ENCODE measurements at regions not wholly inside any gene's neighbourhood (a gene's known extent, or its start where the extent isn't known, plus 50 kb on each side); places are given as distances from the start of the nearest gene placed in this dataset.
"Not testable (repeated sequence)": the region's sequence is repeated elsewhere in the genome, so short reads cannot be mapped to it uniquely, and the experiment has no call there.

- DNase-seq (ENCODE audit: low read depth in 1 of 2, low spot score in 1 of 2), result no peak
These were observed 568.1 kb upstream of the LRRN3 start for GRCh38 chr7:110522761-110523200.

GRCh38 chr7:110529175-110529574, 561.8 kb upstream of the LRRN3 start:
- no peak for DNase-seq (ENCODE audit: low read depth in 1 of 2, low spot score in 1 of 2)

DNA sequence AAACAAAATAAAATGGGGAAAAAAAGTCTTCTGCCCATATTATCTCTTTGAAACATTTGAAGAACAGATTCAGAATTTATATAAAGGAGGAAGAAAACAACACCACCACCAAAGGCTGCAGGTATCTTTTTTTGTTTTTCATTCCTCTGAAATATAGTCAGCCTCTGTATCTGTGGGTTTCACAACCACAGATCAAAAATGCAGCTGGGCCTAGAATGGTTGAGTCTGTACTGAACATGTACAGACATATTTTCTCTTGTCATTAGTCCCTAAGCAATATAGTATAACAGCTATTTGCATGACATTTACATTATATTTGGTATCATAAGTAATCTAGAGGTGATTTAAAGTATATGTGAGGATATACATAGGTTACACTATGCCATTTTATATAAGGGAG, 559.7 kb upstream of the LRRN3 start:
- no peak for DNase-seq (ENCODE audit: low read depth in 1 of 2, low spot score in 1 of 2)

GRCh38 chr7:110534241-110534931, 556.5 kb upstream of the LRRN3 start:
- no peak for DNase-seq (ENCODE audit: low read depth in 1 of 2, low spot score in 1 of 2)

DNA sequence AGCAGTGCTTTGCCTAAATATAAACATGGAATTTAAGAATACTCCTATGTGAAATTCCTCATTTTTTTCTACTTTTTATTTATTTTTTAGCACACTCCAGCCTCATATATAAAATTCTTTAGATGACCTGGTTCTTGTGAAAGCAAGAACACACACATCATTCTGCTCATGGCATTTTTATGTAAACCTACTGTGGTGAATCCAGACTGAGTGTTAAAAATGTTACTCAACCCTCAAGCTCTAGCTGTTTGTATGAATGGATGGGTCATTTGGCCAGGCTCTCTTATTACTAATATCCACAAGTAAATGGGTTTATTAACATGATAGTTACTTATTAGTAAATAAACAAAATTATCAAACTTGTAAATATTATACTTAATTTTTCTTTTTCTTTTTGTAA, 551.7 kb upstream of the LRRN3 start:
- DNase-seq (ENCODE audit: low read depth in 1 of 2, low spot score in 1 of 2), result no peak

DNA sequence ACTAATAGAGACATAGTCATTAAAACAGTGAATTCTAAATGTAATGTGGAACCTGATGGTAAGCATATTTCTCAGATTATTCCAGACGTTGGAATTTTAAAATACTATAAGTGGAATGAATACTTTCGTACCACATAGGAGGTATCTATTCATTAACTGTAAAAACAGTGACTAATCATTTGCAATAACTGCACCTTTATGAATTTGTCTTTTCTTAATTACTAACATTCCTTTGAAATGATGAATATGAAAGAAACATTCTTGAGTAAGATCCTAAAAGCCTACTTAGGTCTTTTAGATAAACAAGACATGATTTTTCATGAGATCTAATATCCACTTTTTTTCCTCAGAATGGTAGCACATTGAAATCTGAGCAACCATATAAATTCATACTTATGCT, 549.0 kb upstream of the LRRN3 start:
- DNase-seq (ENCODE audit: low read depth in 1 of 2, low spot score in 1 of 2), result no peak

DNA sequence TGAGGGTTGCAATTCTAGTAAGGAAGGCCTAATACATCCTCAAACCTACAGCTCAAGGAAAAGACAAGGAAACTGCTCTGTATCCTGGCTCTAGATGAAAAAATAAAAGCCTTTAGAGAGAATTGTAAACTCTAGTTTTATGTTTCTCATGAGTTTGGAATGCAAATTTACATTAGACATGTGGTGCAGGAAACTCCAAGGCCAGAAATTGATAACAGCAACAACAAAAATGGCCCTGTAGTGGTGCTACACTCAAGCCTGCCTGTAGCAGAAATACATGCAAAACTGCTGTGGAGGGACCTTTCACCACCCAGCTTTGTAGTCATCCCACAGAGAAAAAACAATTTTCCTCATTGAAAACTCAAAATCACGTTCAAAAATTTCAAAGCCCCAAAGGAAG, 546.7 kb upstream of the LRRN3 start:
- DNase-seq (ENCODE audit: low read depth in 1 of 2, low spot score in 1 of 2), result no peak

DNA sequence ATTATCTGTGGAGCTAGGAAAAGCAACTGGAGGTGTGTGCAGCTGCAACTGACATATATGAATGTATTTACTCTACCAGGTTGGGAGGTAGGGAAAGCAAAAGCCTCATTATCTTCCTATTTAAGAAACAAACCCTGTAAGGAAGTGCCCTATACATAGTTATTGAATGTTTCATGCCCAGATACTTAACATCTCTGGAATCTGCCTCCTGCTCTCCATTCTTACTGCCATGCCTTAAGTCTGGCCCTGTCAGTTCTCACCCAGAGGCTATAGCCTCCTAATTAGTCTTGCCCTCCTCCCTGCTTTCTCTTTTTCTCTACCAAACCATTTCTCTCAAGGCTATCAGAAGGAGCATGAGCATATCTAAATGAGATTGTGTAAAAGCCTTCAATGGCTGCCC, 542.6 kb upstream of the LRRN3 start:
- no peak for DNase-seq (ENCODE audit: low read depth in 1 of 2, low spot score in 1 of 2)

GRCh38 chr7:110557136-110557535, 533.8 kb upstream of the LRRN3 start:
- no peak for DNase-seq (ENCODE audit: low read depth in 1 of 2, low spot score in 1 of 2)

DNA sequence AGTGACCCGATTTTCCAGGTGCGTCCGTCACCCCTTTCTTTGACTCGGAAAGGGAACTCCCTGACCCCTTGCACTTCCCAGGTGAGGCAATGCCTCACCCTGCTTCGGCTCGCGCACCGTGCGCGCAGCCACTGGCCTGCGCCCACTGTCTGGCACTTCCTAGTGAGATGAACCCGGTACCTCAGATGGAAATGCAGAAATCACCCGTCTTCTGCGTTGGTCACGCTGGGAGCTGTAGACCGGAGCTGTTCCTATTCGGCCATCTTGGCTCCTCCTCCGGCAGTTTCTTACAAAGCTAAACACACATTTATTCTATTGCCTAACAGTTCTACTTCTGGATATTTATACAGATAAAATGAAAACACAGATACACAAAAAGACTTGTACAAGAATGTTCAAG, 527.6 kb upstream of the LRRN3 start:
- not testable (repeated sequence) for DNase-seq (ENCODE audit: low read depth in 1 of 2, low spot score in 1 of 2)

- no peak for DNase-seq (ENCODE audit: low read depth in 1 of 2, low spot score in 1 of 2)
These were observed 526.7 kb upstream of the LRRN3 start for GRCh38 chr7:110564246-110564645.

- no peak for DNase-seq (ENCODE audit: low read depth in 1 of 2, low spot score in 1 of 2)
These were observed 522.5 kb upstream of the LRRN3 start for GRCh38 chr7:110568388-110568787.

GRCh38 chr7:110568932-110569331, 522.0 kb upstream of the LRRN3 start:
- no peak for DNase-seq (ENCODE audit: low read depth in 1 of 2, low spot score in 1 of 2)

DNA sequence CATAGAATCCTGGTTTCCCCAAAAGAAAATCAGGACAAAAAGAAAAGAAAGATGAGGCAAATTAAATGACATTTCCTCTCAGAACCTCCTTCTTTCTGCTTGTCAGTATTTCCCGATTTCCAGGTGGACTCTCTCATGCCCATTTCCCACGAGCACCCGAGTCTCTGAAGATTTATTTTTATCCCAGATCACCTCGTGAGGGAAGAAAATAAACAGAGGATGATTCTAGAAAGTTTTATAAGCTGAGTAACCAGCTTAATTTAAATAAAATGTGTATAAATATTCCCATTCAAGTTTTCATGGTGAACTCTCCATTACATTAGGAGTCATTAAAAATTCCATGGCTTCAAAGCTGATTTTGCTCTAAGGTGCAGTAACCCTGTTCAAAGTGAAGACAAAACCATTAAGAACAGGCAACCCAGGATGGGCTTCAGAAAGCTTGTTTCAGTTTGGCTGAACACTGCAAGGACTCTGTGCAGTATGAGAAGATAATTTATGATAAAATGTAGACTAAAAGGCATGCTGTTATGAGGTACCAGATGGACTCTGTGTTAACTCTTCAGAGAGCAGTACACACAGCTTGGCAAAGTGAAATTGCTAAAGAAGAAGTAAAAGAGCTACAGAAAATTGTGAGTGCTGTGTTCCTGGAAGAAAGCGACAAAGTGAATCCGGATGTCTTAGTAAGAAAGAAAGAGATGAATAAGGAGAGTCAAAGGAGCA, 521.3 kb upstream of the LRRN3 start:
- DNase-seq (ENCODE audit: low read depth in 1 of 2, low spot score in 1 of 2), result no peak

- no peak for DNase-seq (ENCODE audit: low read depth in 1 of 2, low spot score in 1 of 2)
These were observed 516.9 kb upstream of the LRRN3 start for GRCh38 chr7:110573862-110574528.

- no peak for DNase-seq (ENCODE audit: low read depth in 1 of 2, low spot score in 1 of 2)
These were observed 503.6 kb upstream of the LRRN3 start for GRCh38 chr7:110587294-110587693.

DNA sequence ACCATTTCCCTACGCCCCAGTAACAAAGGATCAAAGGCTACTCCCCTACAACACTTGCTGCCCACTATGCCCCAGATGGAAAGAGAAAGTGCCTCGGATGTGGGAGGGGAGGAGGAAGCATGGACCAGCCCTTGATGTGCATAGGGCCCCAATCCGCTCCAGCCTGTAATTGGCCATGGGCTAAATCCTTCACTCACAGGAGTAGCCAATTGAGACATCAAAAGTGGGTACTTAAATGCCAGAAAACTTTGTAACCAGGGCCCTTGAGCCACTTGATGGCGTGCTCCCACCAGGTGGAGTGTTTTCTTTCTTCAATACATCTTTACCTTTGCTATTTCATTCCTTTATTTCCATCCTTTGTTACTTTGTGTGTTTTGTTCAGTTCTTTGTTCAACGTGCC, 500.5 kb upstream of the LRRN3 start:
- no peak for DNase-seq (ENCODE audit: low read depth in 1 of 2, low spot score in 1 of 2)

GRCh38 chr7:110591341-110591740, 499.6 kb upstream of the LRRN3 start:
- no peak for DNase-seq (ENCODE audit: low read depth in 1 of 2, low spot score in 1 of 2)

DNA sequence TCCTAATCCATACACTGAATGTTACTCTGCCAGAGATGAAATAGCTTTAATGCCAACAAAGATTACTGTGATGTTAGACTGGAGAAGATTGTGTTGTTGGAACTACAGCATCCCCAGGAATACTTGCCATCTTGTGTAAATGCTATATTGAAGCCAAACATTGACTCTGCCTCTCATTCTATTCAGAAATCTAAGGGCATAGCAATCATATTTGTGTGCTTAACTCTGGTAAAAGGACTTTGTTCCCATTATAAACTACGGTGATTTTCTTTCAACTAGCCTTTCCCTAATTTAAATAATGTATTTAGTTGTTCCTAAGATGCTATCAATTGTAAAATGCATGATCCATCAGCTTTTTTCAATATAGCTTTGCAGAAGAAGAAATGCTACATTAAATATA, 498.4 kb upstream of the LRRN3 start:
- DNase-seq (ENCODE audit: low read depth in 1 of 2, low spot score in 1 of 2), result no peak

DNA sequence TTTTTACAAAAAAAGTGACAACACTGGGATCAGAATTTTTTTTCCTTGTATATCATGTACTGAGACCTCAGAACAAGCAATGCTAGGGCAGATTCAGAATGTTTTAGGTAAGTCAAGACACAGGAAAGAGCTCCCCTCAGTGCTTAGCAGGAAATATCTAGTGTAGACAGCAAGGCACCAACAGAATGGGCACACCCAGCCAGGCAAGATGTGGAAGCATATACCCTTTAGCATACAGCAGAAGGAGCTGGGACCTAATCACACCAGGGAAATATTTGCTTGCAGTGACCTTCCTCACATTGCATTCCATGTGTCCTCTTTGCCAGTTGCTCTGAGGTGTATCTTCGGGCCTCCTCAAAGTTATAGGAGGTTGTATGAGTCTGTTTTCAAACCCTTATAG, 497.6 kb upstream of the LRRN3 start:
- no peak for DNase-seq (ENCODE audit: low read depth in 1 of 2, low spot score in 1 of 2)

GRCh38 chr7:110595694-110596093, 495.2 kb upstream of the LRRN3 start:
- DNase-seq (ENCODE audit: low read depth in 1 of 2, low spot score in 1 of 2), result no peak

GRCh38 chr7:110600956-110601355, 490.0 kb upstream of the LRRN3 start:
- no peak for DNase-seq (ENCODE audit: low read depth in 1 of 2, low spot score in 1 of 2)
